ENCODE measurements at regions not wholly inside any gene's neighbourhood (a gene's known extent, or its start where the extent isn't known, plus 50 kb on each side); places are given as distances from the start of the nearest gene placed in this dataset.

- no peak for TF ChIP-seq CTCF (IDR thresholded peaks at IDR 0.05; ENCODE audit: borderline replicate concordance, extremely low read depth, insufficient read depth)
- no peak for DNase-seq
- no peak for FAIRE-seq
- H3K27ac ChIP-seq (ENCODE audit: low read depth in 2 of 2, low read length in 2 of 2): no peak overlapping the region
- no peaks in the 10 kb centered on the region for H3K27me3 ChIP-seq (ENCODE audit: control insufficient read depth, insufficient read depth, low read length)
- no peaks in the 10 kb centered on the region for H3K4me1 ChIP-seq (ENCODE audit: control insufficient read depth in 2 of 3, insufficient read depth in 2 of 3, low read depth in 1 of 3, low read length in 3 of 3)
- no peak overlapping the region for H3K9ac ChIP-seq (ENCODE audit: low read length in 3 of 3)
- no peak overlapping the region for H3K4me3 ChIP-seq (ENCODE audit: low read length in 3 of 3)
- no peaks in the 10 kb centered on the region for H3K9me3 ChIP-seq (ENCODE audit: control insufficient read depth in 2 of 3, insufficient read depth in 1 of 3, low read length in 3 of 3)
- intact Hi-C loops (cut with DNase I): no loop called here
- H3K36me3 ChIP-seq (ENCODE audit: control insufficient read depth in 2 of 3, insufficient read depth in 3 of 3, low read length in 3 of 3): no peaks in the 10 kb centered on the region
Measured at GRCh38 chr13:109892101-109892500, 105.7 kb upstream of the IRS2 start.

- Histone ChIP-seq H3K4me1 (ENCODE audit: control insufficient read depth in 2 of 3, insufficient read depth in 2 of 3, low read depth in 1 of 3, low read length in 3 of 3) (no peaks in the 10 kb centered on the region), H3K4me3 (ENCODE audit: low read length in 3 of 3) (no peak overlapping the region), H3K27me3 (ENCODE audit: control insufficient read depth, insufficient read depth, low read length) (no peaks in the 10 kb centered on the region), H3K9me3 (ENCODE audit: control insufficient read depth in 2 of 3, insufficient read depth in 1 of 3, low read length in 3 of 3) (no peaks in the 10 kb centered on the region), H3K27ac (ENCODE audit: low read depth in 2 of 2, low read length in 2 of 2) (no peak overlapping the region), H3K36me3 (ENCODE audit: control insufficient read depth in 2 of 3, insufficient read depth in 3 of 3, low read length in 3 of 3) (no peaks in the 10 kb centered on the region), H3K9ac (ENCODE audit: low read length in 3 of 3) (no peak overlapping the region)
- intact Hi-C loops (cut with DNase I): no loop called here
- no peak for FAIRE-seq
- no peak for DNase-seq
- TF ChIP-seq CTCF (IDR thresholded peaks at IDR 0.05; ENCODE audit: borderline replicate concordance, extremely low read depth, insufficient read depth): no peak
Measured at GRCh38 chr13:109885235-109885634, 98.9 kb upstream of the IRS2 start.

- DNase-seq (no peak), FAIRE-seq (no peak)
- Histone ChIP-seq H3K9me3 (ENCODE audit: control insufficient read depth in 2 of 3, insufficient read depth in 1 of 3, low read length in 3 of 3) (no peaks in the 10 kb centered on the region), H3K27ac (ENCODE audit: low read depth in 2 of 2, low read length in 2 of 2) (no peak overlapping the region), H3K36me3 (ENCODE audit: control insufficient read depth in 2 of 3, insufficient read depth in 3 of 3, low read length in 3 of 3) (no peaks in the 10 kb centered on the region), H3K9ac (ENCODE audit: low read length in 3 of 3) (no peak overlapping the region), H3K4me1 (ENCODE audit: control insufficient read depth in 2 of 3, insufficient read depth in 2 of 3, low read depth in 1 of 3, low read length in 3 of 3) (no peaks in the 10 kb centered on the region), H3K4me3 (ENCODE audit: low read length in 3 of 3) (no peak overlapping the region), H3K27me3 (ENCODE audit: control insufficient read depth, insufficient read depth, low read length) (no peaks in the 10 kb centered on the region)
- TF ChIP-seq CTCF (IDR thresholded peaks at IDR 0.05; ENCODE audit: borderline replicate concordance, extremely low read depth, insufficient read depth): no peak
- intact Hi-C loops (cut with DNase I): no loop called here
Measured at GRCh38 chr13:109884462-109884861, 98.1 kb upstream of the IRS2 start.

Measured in kidney (tissue), 13 donors.